HT-29 (cell line): ENCODE measurements at regions not wholly inside any gene's neighbourhood (a gene's known extent, or its start where the extent isn't known, plus 50 kb on each side); places are given as distances from the start of the nearest gene placed in this dataset.

Source experiments
- DNase-seq: peaks from one replicate; pipeline ENCODE4 v3.0.0-alpha.2; 2015; ENCODE audit warnings: low spot score

- DNase-seq: no peak
These were observed 183.0 kb downstream of the RAB11FIP2 start for GRCh38 chr10:117863771-117864170.

- DNase-seq: no peak
These were observed 180.8 kb downstream of the RAB11FIP2 start for GRCh38 chr10:117865945-117866344.

- no peak for DNase-seq
These were observed 178.6 kb downstream of the RAB11FIP2 start for GRCh38 chr10:117868151-117868550.

- DNase-seq: no peak
These were observed 170.9 kb downstream of the RAB11FIP2 start for GRCh38 chr10:117875793-117876192.

- no peak for DNase-seq
These were observed 170.5 kb downstream of the RAB11FIP2 start for GRCh38 chr10:117876210-117876609.

GRCh38 chr10:117878626-117879025, 168.1 kb downstream of the RAB11FIP2 start:
- no peak for DNase-seq

- no peak for DNase-seq
These were observed 162.6 kb downstream of the RAB11FIP2 start for GRCh38 chr10:117884093-117884492.

- DNase-seq: no peak
These were observed 162.1 kb downstream of the RAB11FIP2 start for GRCh38 chr10:117884592-117884991.

- DNase-seq: no peak
These were observed 161.4 kb downstream of the RAB11FIP2 start for GRCh38 chr10:117885206-117885829.

- DNase-seq: no peak
These were observed 160.0 kb downstream of the RAB11FIP2 start for GRCh38 chr10:117886766-117887165.

GRCh38 chr10:117889664-117890063, 157.1 kb downstream of the RAB11FIP2 start:
- no peak for DNase-seq

GRCh38 chr10:117892681-117893220, 154.0 kb downstream of the RAB11FIP2 start:
- DNase-seq: no peak

- DNase-seq: no peak
These were observed 152.4 kb downstream of the RAB11FIP2 start for GRCh38 chr10:117894339-117894738.

- DNase-seq: no peak
These were observed 150.2 kb downstream of the RAB11FIP2 start for GRCh38 chr10:117896517-117896916.

- no peak for DNase-seq
These were observed 147.5 kb downstream of the RAB11FIP2 start for GRCh38 chr10:117899181-117899683.

- DNase-seq: no peak
These were observed 146.5 kb downstream of the RAB11FIP2 start for GRCh38 chr10:117900280-117900679.

GRCh38 chr10:117903854-117904253, 142.9 kb downstream of the RAB11FIP2 start:
- DNase-seq: no peak

- no peak for DNase-seq
These were observed 141.3 kb downstream of the RAB11FIP2 start for GRCh38 chr10:117905404-117905803.

GRCh38 chr10:117911684-117912083, 135.1 kb downstream of the RAB11FIP2 start:
- DNase-seq: no peak

- no peak for DNase-seq
These were observed 132.4 kb downstream of the RAB11FIP2 start for GRCh38 chr10:117914334-117914733.

- DNase-seq: no peak
These were observed 125.8 kb downstream of the RAB11FIP2 start for GRCh38 chr10:117920956-117921355.

GRCh38 chr10:117921421-117921820, 125.3 kb downstream of the RAB11FIP2 start:
- DNase-seq: no peak

- DNase-seq: no peak
These were observed 121.9 kb downstream of the RAB11FIP2 start for GRCh38 chr10:117924820-117925219.

GRCh38 chr10:117925369-117925768, 121.4 kb downstream of the RAB11FIP2 start:
- DNase-seq: no peak
